ENCODE measurements at regions not wholly inside any gene's neighbourhood (a gene's known extent, or its start where the extent isn't known, plus 50 kb on each side); places are given as distances from the start of the nearest gene placed in this dataset.
"Not testable (repeated sequence)": the region's sequence is repeated elsewhere in the genome, so short reads cannot be mapped to it uniquely, and the experiment has no call there.

- DNase-seq (ENCODE audit: extremely low read depth, low read depth), result no peak
- TF ChIP-seq CTCF (IDR thresholded peaks at IDR 0.05; ENCODE audit: low read depth, low read length), result no peak
Measured at GRCh38 chr13:66159511-66159910, 1070.6 kb downstream of the PCDH9 start.

GRCh38 chr13:66154976-66155375, 1075.2 kb downstream of the PCDH9 start:
- no peak for DNase-seq (ENCODE audit: extremely low read depth, low read depth)
- no peak for TF ChIP-seq CTCF (IDR thresholded peaks at IDR 0.05; ENCODE audit: low read depth, low read length)

DNA sequence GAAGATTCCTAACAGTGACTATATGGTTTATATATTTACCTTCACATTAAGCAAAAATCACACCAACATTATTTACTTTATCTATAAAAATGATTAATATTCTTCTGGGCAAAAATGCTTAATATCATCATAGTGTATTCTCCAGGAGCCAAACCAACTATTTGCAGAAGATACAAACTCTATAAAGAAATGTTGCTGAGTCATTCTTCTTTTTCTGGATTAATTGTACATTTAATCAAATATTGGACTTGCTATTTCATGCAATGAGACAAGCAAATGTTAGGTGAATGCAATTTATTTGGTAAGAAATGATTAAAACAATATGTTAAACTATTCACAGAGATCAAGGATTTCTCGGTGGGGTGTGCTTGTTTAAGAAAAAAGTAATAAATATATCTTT, 1075.8 kb downstream of the PCDH9 start:
- TF ChIP-seq CTCF (IDR thresholded peaks at IDR 0.05; ENCODE audit: low read depth, low read length), result no peak

GRCh38 chr13:66152596-66152995, 1077.5 kb downstream of the PCDH9 start:
- DNase-seq (ENCODE audit: extremely low read depth, low read depth), result no peak
- no peak for TF ChIP-seq CTCF (IDR thresholded peaks at IDR 0.05; ENCODE audit: low read depth, low read length)

More for the DNA sequence above, 1075.8 kb downstream of the PCDH9 start:
- no peak for DNase-seq (ENCODE audit: extremely low read depth, low read depth)

DNA sequence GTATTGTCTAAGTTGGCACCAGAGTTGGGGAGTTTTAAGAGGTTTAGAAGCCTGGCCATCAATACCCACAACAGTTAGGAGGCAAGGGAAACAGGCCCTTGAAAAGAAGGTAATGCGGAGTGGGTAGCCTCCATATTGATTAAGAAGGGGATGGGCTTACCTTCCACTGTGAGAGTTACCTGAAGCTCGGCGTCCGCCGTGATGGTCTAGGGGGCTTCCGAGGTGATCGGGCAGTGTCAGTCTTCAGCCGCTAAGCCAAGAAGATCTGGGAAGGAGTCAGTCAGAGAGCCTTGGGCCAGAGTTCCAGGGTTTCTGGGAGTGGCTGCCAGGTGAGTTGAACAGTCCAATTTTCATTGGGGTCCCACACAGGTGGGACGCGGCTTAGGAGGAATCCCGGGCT, 1085.8 kb downstream of the PCDH9 start:
- DNase-seq (ENCODE audit: extremely low read depth, low read depth), result not testable (repeated sequence)

DNA sequence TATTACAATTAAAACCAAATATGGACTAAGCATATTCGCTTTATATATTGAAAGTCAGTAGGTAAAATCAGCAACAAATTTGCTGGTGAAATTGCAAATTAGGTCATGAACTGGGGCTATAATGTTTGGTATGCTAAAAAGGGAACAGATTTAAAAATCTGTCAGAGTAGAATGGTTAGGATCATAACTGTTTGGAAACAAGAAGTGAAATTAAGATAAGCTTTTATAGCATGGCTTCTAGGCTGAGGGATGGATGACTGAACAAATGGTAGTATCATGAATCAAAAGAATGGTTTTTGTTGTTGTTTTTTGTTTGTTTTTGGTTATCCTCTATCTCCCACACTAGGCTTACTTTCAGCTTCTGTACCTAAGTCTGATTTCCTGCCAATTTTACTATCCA, 1090.4 kb downstream of the PCDH9 start:
- no peak for TF ChIP-seq CTCF (IDR thresholded peaks at IDR 0.05; ENCODE audit: low read depth, low read length)
- DNase-seq (ENCODE audit: extremely low read depth, low read depth), result no peak

DNA sequence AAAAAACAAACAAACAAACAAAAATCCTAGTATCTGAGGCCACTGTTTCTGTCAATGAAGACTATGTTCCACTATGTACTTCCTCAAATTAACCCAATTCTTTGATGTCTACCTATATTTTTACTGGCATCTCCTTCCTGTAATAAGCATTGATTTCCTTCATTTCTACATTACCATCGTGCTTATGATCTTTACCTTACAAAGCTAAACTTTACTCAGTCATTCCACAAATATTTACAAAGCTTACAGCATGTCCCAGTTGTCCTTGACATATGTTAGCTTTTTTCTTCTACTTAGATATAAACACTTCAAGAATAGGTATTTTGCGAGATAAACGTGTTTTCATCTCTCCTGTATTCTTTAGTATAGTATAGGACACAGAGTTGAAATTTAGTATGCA, 1090.9 kb downstream of the PCDH9 start:
- TF ChIP-seq CTCF (IDR thresholded peaks at IDR 0.05; ENCODE audit: low read depth, low read length), result no peak
- no peak for DNase-seq (ENCODE audit: extremely low read depth, low read depth)

- no peak for DNase-seq (ENCODE audit: extremely low read depth, low read depth)
- TF ChIP-seq CTCF (IDR thresholded peaks at IDR 0.05; ENCODE audit: low read depth, low read length), result no peak
Measured at GRCh38 chr13:66138172-66138811, 1091.8 kb downstream of the PCDH9 start.

Data from AG09319 (cell line).